Left ventricle myocardium inferior (tissue), 1 donor: ENCODE measurements at regions not wholly inside any gene's neighbourhood (a gene's known extent, or its start where the extent isn't known, plus 50 kb on each side); places are given as distances from the start of the nearest gene placed in this dataset.
"Not testable (repeated sequence)": the region's sequence is repeated elsewhere in the genome, so short reads cannot be mapped to it uniquely, and the experiment has no call there.

Source experiments
- DNase-seq: peaks from one replicate; pipeline ENCODE4 v3.0.0-alpha.2; 2020
- H3K27ac ChIP-seq: fragments of 200-600 bp; replicated peaks from 2 replicates; pipeline ENCODE4 v1.8.0; 2021
- H3K27me3 ChIP-seq: fragments of 200-600 bp; 2 replicates; pipeline ENCODE4 v1.8.0; 2021; ENCODE audit warnings: low read depth
- H3K36me3 ChIP-seq: fragments of 200-600 bp; 2 replicates; pipeline ENCODE4 v1.8.0; 2021
- H3K4me1 ChIP-seq: fragments of 200-600 bp; 2 replicates; pipeline ENCODE4 v1.8.0; 2021
- H3K4me3 ChIP-seq: fragments of 200-600 bp; 2 replicates; pipeline ENCODE4 v1.8.0; 2021; ENCODE audit warnings: mild to moderate bottlenecking, moderate library complexity
- H3K9me3 ChIP-seq: fragments of 200-600 bp; replicated peaks from 2 replicates; pipeline ENCODE4 v1.8.0; 2021
- CTCF ChIP-seq: fragments of 200-600 bp; IDR thresholded peaks from 2 replicates; pipeline ENCODE4 v1.8.0; 2021; ENCODE audit warnings: antibody characterized with exemption, mild to moderate bottlenecking, borderline replicate concordance
- intact Hi-C: fragments of 100-400 bp; cut with micrococcal nuclease; formaldehyde crosslinking; loops from one replicate; pipeline ENCODE4 v1.11.0; 2022
- donor health status: DM: no; HTN: yes; CAD: no; lungs with severe emphysema.

DNA sequence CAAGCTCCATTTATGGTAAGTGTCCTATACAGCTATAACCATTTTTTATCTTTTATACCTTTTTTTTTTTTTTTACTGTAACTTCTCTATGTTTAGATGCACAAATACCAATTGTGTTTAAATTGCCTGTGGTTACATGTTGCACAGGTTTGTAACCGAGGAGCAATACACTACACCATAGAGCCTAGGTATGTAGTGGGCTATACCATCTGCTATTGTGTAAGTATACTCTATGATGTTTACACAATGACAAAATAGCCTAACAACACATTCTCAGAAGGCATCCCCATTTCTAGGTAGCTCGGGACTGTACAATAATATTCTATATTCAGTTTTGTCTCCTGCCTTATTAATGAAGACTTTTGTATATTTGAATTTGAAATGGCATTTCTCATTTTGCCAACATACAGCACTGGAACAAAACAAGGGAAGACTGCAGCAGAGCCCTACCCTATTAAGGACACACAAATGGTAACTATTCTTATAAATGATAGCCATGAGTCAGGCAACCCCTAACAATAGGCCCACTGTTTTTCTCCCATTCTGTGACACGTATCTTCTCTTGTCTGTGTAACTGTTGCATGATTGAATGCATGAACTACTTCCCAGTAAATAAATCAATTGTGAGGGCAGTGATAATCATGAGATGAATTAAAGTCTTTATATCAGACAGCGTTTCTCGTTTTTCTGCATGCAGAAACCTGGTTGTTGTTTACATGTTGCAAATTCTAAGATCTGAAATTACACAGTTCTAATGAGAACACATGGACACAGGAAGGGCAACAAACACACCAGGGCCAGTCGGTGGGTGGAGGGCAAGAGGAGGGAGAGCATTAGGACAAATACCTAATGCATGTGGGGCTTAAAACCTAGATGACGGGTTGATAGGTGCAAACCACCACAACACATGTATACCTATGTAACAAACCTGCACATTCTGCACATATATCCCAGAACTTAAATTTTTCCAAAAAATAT is 173.9 kb downstream of the EPM2A start:
- Histone ChIP-seq H3K27me3 (no peaks in the 10 kb centered on the region), H3K27ac (no peak overlapping the region), H3K36me3 (no peaks in the 10 kb centered on the region), H3K9me3 (no peaks in the 10 kb centered on the region), H3K4me3 (no peak overlapping the region), H3K4me1 (peaks cover under 1% of the 10 kb centered on the region)
- TF ChIP-seq CTCF, result no peak
- intact Hi-C loops, result no loop called here
- DNase-seq, result no peak

DNA sequence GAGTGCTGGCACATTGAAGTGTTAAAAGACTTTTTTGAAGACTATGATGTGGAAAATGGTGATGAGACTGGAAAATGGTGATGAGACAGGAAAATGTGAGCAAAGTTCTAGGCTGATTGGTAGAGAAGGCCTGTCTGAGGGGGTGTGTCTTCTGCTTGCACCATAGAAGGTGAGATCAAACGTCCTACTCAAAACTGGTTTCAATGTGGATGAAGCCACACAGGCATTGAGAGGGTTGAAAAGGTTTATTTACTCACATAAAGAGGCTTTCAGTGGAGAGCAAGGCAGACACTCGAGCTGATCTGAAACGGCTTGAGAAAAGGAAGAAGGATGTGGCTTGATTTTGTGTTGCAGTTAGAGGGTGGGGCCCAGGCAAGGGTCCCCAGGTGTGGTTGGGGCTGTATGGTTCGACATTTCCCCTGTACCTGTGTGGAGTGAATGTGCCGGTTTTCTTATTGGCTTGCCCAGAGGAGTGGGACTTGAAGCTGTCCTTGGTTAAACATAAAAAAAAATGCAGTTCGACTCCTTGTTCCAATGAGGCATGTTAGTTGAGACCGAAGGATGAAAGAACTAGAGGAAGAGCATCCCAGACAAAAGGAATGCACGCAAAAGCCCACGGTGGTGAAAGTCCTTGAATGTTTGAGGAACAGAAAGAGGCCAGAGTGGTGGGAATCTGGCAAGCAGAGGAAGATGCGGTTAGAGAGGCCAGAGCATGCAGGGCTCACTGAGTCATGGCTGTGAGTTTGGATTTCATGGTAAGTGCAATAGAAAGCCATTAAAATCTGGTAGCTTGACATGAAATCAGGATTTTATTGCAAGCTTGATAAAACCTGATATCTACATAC is 172.3 kb downstream of the EPM2A start:
- H3K4me3 ChIP-seq, result no peak overlapping the region
- TF ChIP-seq CTCF, result no peak
- no peak overlapping the region for H3K27ac ChIP-seq
- no peaks in the 10 kb centered on the region for H3K27me3 ChIP-seq
- H3K36me3 ChIP-seq, result no peaks in the 10 kb centered on the region
- intact Hi-C loops, result no loop called here
- no peaks in the 10 kb centered on the region for H3K4me1 ChIP-seq
- H3K9me3 ChIP-seq, result no peaks in the 10 kb centered on the region
- no peak for DNase-seq

DNA sequence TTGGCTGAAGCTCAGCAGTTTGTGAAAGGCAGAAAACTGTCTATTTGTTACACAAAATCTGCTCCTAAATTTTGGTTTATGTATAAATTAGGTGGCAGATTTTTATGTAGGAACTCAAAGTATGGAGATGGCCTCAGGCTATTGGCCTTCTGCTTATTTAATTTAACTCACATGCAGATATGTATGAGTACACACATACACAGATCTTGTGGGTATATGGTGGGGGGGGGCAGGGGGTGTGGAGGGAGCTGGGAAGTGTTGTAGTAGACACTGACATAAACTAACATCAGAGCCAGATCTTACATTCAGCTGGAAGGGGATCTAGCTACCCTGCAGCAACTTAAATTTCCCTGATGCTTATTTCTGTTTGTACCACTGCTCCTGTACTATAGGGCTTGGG is 170.8 kb downstream of the EPM2A start:
- Histone ChIP-seq H3K9me3 (no peaks in the 10 kb centered on the region), H3K27me3 (no peaks in the 10 kb centered on the region), H3K27ac (no peak overlapping the region), H3K36me3 (no peaks in the 10 kb centered on the region), H3K4me3 (no peak overlapping the region), H3K4me1 (no peaks in the 10 kb centered on the region)
- DNase-seq, result no peak
- intact Hi-C loops, result no loop called here
- TF ChIP-seq CTCF, result no peak

DNA sequence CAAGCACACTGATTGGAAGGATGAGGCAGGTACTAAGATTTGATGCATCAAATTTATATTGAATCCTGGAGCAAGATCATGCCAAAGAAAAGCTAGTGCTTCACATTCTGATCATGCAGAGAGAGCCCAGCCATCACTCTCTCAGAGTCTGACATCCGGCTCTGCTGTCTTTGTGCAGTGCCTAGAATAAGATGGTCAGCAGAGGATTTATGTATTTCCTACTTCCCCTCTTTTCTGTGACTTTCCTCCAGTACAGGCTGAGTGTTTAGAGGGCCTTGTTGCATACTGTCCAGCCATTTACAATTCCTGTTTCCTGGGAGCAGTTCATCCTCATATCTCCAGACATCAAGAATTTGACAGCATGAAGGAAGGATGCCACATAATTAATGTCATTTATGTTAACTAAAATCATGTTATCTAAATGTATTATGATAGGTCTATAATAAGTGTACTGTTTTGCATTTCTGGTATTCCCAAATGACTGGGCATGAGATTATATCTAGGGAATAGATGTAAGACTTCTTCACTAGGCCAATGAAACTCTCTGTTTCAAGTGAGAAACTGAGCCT is 167.6 kb downstream of the EPM2A start:
- TF ChIP-seq CTCF, result no peak
- no peak overlapping the region for H3K27ac ChIP-seq
- H3K36me3 ChIP-seq, result no peaks in the 10 kb centered on the region
- H3K9me3 ChIP-seq, result no peaks in the 10 kb centered on the region
- no peaks in the 10 kb centered on the region for H3K27me3 ChIP-seq
- no peaks in the 10 kb centered on the region for H3K4me1 ChIP-seq
- no peak for DNase-seq
- H3K4me3 ChIP-seq, result no peak overlapping the region
- intact Hi-C loops, result no loop called here

DNA sequence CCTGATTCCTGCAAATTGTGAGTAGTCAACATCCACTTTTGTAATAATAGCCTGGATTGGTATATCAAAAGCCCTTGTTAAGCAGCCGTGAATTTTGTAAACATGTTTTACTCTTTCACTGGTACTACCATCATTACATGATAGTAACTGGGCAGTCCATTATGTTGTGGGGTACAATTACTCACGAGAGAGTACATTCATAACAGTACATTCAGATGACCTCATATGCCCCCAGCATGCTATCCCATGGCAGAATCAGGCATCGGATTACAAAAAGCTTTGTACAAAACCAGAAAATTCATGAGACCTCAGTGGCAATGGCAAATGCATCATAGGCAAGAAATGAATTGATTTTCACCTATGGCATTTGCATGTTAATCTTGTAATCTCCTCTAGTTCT is 166.2 kb downstream of the EPM2A start:
- Histone ChIP-seq H3K4me1 (no peaks in the 10 kb centered on the region), H3K27me3 (no peaks in the 10 kb centered on the region), H3K9me3 (peaks cover 13% of the 10 kb centered on the region), H3K27ac (no peak overlapping the region), H3K4me3 (no peak overlapping the region), H3K36me3 (no peaks in the 10 kb centered on the region)
- no peak for TF ChIP-seq CTCF
- intact Hi-C loops, result no loop called here
- DNase-seq, result no peak

DNA sequence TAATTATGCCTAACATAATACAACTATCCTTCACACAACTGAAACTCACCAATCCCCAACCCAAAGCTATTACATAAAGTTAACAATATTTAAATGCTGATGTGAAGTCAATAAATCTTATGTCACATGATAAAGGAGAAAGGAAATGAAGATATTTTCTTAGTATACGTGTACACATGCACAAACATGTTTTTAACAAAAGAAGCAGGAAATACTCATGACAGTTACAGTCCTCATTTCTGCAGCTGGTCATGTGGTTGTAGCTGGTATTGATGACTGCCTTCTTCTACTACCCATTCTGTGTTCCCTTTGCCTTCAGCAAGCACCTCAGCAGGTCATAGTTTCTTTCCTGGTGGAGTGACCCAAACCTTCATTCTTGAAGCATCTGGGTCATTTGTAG is 165.0 kb downstream of the EPM2A start:
- peaks cover 25% of the 10 kb centered on the region for H3K9me3 ChIP-seq
- H3K4me3 ChIP-seq, H3K4me1 ChIP-seq, H3K27me3 ChIP-seq, H3K27ac ChIP-seq, DNase-seq, intact Hi-C loops, H3K36me3 ChIP-seq: not testable (repeated sequence)

DNA sequence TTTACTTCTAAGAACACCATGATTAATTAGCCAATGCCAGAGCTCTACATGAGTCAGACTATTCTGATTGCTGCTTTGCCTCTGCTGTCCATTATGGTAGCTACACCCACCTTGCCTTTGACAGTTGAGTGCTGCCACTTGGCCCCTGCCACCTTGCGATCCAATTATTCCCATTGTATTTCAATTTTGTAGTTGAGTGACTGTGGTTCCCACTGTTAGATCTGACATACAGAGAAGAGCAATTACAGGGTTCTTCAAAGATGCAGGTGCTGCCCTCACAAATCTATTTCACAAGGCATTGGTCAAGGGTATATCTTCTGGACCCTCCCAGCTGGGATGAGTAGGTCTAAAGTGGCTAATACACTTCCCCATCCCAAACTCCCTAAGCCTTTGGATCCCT is 161.1 kb downstream of the EPM2A start:
- H3K27me3 ChIP-seq, H3K36me3 ChIP-seq, intact Hi-C loops, H3K27ac ChIP-seq, DNase-seq, H3K4me1 ChIP-seq, H3K4me3 ChIP-seq: not testable (repeated sequence)
- peaks cover 64% of the 10 kb centered on the region for H3K9me3 ChIP-seq
